ENCODE measurements at regions not wholly inside any gene's neighbourhood (a gene's known extent, or its start where the extent isn't known, plus 50 kb on each side); places are given as distances from the start of the nearest gene placed in this dataset.

GRCh38 chr9:89686126-89686525 is 81.3 kb downstream of the GADD45G start:
- dilution Hi-C loops (cut with MboI; ENCODE audit: extremely low pct_ligation_motif_present, low sequenced_read_pairs) = no loop called here
- H2AFZ ChIP-seq (ENCODE audit: control insufficient read depth, low read length) = peak overlapping the region; percentile 61
- DNase-seq (ENCODE audit: low read depth, low spot score) = peak; percentile 92
- peak overlapping the region; percentile 3 for H3K9ac ChIP-seq (ENCODE audit: control insufficient read depth, extremely low read depth, insufficient read depth, low read length)
- no peaks in the 10 kb centered on the region for H3K27me3 ChIP-seq (ENCODE audit: control insufficient read depth, extremely low read depth, insufficient read depth, low read length)
- no peak overlapping the region for H3K4me3 ChIP-seq (ENCODE audit: control insufficient read depth in 2 of 3, extremely low read depth in 1 of 3, insufficient read depth in 2 of 3, low read depth in 1 of 3, low read length in 3 of 3)
- H3K4me1 ChIP-seq (ENCODE audit: control insufficient read depth, extremely low read depth, insufficient read depth, low read length) = peaks cover 16% of the 10 kb centered on the region
- TF ChIP-seq, protein P1, sequence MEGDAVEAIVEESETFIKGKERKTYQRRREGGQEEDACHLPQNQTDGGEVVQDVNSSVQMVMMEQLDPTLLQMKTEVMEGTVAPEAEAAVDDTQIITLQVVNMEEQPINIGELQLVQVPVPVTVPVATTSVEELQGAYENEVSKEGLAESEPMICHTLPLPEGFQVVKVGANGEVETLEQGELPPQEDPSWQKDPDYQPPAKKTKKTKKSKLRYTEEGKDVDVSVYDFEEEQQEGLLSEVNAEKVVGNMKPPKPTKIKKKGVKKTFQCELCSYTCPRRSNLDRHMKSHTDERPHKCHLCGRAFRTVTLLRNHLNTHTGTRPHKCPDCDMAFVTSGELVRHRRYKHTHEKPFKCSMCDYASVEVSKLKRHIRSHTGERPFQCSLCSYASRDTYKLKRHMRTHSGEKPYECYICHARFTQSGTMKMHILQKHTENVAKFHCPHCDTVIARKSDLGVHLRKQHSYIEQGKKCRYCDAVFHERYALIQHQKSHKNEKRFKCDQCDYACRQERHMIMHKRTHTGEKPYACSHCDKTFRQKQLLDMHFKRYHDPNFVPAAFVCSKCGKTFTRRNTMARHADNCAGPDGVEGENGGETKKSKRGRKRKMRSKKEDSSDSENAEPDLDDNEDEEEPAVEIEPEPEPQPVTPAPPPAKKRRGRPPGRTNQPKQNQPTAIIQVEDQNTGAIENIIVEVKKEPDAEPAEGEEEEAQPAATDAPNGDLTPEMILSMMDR (optimal IDR thresholded peaks at IDR 0.05 in 1 of 3, IDR thresholded peaks at IDR 0.05 in 1 of 3, conservative IDR thresholded peaks at IDR 0.05 in 1 of 3; ENCODE audit: extremely low read depth in 1 of 3, insufficient read depth in 2 of 3, low read length in 3 of 3) = no peak
- no peak for TF ChIP-seq EZH2 (IDR thresholded peaks at IDR 0.05; ENCODE audit: low read length)
- no peaks in the 10 kb centered on the region for H3K9me3 ChIP-seq (ENCODE audit: control insufficient read depth, low read depth, low read length)
- H3K4me2 ChIP-seq (ENCODE audit: control insufficient read depth, extremely low read depth, insufficient read depth, low read depth, low read length) = peak overlapping the region; percentile 68
- H3K9me1 ChIP-seq (ENCODE audit: control insufficient read depth, extremely low read depth, insufficient read depth, low read length) = no peaks in the 10 kb centered on the region
- H3K36me3 ChIP-seq (ENCODE audit: control insufficient read depth in 2 of 2, extremely low read depth in 1 of 2, insufficient read depth in 2 of 2, low read length in 2 of 2) = no peaks in the 10 kb centered on the region
- H3K27ac ChIP-seq (ENCODE audit: control insufficient read depth, insufficient read depth, low read length) = peak overlapping the region; percentile 3
- H3K79me2 ChIP-seq (ENCODE audit: control insufficient read depth, insufficient read depth, low read length) = no peaks in the 10 kb centered on the region
- peak; percentile 95 for FAIRE-seq
- H4K20me1 ChIP-seq (ENCODE audit: control insufficient read depth, extremely low read depth, insufficient read depth, low read length) = no peaks in the 10 kb centered on the region

- Histone ChIP-seq H3K79me2 (ENCODE audit: control insufficient read depth, insufficient read depth, low read length) (no peaks in the 10 kb centered on the region), H3K27ac (ENCODE audit: control insufficient read depth, insufficient read depth, low read length) (peak overlapping the region; percentile 3), H3K36me3 (ENCODE audit: control insufficient read depth in 2 of 2, extremely low read depth in 1 of 2, insufficient read depth in 2 of 2, low read length in 2 of 2) (no peaks in the 10 kb centered on the region), H3K9me3 (ENCODE audit: control insufficient read depth, low read depth, low read length) (no peaks in the 10 kb centered on the region), H3K9me1 (ENCODE audit: control insufficient read depth, extremely low read depth, insufficient read depth, low read length) (no peaks in the 10 kb centered on the region), H3K9ac (ENCODE audit: control insufficient read depth, extremely low read depth, insufficient read depth, low read length) (peak overlapping the region; percentile 3), H3K4me1 (ENCODE audit: control insufficient read depth, extremely low read depth, insufficient read depth, low read length) (peaks cover 16% of the 10 kb centered on the region), H2AFZ (ENCODE audit: control insufficient read depth, low read length) (peak overlapping the region; percentile 61), H3K27me3 (ENCODE audit: control insufficient read depth, extremely low read depth, insufficient read depth, low read length) (no peaks in the 10 kb centered on the region), H4K20me1 (ENCODE audit: control insufficient read depth, extremely low read depth, insufficient read depth, low read length) (no peaks in the 10 kb centered on the region), H3K4me3 (ENCODE audit: control insufficient read depth in 2 of 3, extremely low read depth in 1 of 3, insufficient read depth in 2 of 3, low read depth in 1 of 3, low read length in 3 of 3) (no peak overlapping the region), H3K4me2 (ENCODE audit: control insufficient read depth, extremely low read depth, insufficient read depth, low read depth, low read length) (peak overlapping the region; percentile 68)
- dilution Hi-C loops (cut with MboI; ENCODE audit: extremely low pct_ligation_motif_present, low sequenced_read_pairs) = no loop called here
- FAIRE-seq (no peak), DNase-seq (ENCODE audit: low read depth, low spot score) (no peak)
- no peak for TF ChIP-seq EZH2 (IDR thresholded peaks at IDR 0.05; ENCODE audit: low read length)
- TF ChIP-seq, protein P1 (optimal IDR thresholded peaks at IDR 0.05 in 1 of 3, IDR thresholded peaks at IDR 0.05 in 1 of 3, conservative IDR thresholded peaks at IDR 0.05 in 1 of 3; ENCODE audit: extremely low read depth in 1 of 3, insufficient read depth in 2 of 3, low read length in 3 of 3) = no peak
Observed at GRCh38 chr9:89686621-89687020, 81.8 kb downstream of the GADD45G start.

Data from keratinocyte (primary cell).